HG03139 (cell line): ENCODE measurements at regions not wholly inside any gene's neighbourhood (a gene's known extent, or its start where the extent isn't known, plus 50 kb on each side); places are given as distances from the start of the nearest gene placed in this dataset.
"Not testable (repeated sequence)": the region's sequence is repeated elsewhere in the genome, so short reads cannot be mapped to it uniquely, and the experiment has no call there.

ENCODE experiments used
- ATAC-seq: cut with Tn5 transposase; IDR thresholded peaks from one replicate; pipeline ENCODE4 v1.9.1; 2021; ENCODE audit not compliant: unreplicated experiment

DNA sequence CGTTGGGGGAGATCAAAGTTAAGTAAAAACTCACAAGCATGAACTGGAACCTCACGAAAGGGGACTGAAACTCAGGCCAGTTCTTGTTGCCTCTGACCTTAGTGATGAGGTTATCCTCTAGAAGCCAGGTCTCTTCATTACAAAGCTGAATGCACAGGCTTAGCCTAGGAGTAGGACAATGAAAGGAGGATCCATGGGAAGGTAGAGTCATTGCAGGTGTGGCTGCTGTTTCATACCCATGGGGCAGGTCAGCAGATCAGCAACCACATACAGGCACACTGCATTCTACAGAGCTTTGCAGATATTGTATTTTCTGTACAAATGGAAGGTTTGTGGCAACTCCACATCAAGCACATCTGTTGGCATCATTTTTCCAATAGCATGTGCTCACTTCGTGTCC, 341.3 kb upstream of the SOX9 start:
- ATAC-seq: no peak

DNA sequence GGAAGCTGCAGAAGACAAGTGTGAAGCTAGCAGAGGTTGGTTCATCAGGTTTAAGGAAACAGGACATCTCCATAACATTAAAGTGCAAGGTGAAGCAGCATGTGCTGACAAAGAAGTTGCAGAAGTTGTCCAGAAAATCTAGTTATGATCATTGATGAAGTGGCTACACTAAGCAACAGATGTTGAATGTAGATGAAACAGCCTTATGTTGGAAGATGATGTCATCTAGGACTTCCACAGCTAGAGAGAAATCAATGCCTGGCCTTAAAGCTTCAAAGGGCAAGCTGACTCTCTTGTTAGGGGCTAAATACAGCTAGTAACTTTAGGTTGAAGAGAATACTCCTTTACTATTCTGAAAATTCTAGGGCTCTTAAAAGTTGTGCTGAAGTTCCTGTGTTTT, 340.2 kb upstream of the SOX9 start:
- ATAC-seq: no peak

GRCh38 chr17:71782021-71782420, 338.8 kb upstream of the SOX9 start:
- ATAC-seq: not testable (repeated sequence)

GRCh38 chr17:71790791-71791190, 330.0 kb upstream of the SOX9 start:
- no peak for ATAC-seq

DNA sequence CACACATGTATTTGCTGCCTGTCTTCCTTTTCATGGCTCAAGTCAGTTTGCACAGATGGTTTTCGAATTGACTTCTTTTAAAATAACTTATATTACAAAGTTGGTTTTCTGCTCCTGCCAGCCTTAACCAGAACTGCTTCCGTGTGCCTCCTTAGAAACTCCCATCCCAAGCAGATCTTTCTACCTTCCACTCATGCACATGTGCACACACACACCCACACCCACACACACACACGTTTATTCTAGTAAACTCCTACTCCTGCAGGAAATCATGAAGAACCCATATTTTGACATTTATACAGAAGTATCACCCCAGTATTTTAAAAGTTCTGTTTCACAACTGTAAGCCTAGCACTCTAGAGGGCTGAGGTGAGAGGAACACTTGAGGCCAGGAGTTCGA, 329.5 kb upstream of the SOX9 start:
- no peak for ATAC-seq

- ATAC-seq: no peak
Observed at GRCh38 chr17:71792966-71793365, 327.9 kb upstream of the SOX9 start.

GRCh38 chr17:71793518-71793917, 327.3 kb upstream of the SOX9 start:
- no peak for ATAC-seq

DNA sequence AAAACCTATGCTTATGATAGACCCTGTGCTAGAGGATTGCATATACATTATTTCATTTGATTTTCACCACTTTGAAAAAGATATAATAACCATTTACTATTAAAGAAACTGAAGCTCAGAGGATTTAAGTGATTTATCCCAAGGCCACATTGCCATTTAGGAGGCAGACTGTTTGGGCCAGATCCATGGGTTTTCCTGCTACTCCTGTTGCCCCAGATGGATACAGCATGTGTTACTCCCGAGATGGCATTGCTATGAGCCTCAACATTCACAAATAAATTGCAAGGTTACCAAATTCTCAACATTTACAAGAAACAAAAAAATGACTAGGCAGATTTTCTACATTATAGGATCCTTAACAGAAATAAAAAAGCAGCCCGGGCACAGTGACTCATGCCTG, 322.1 kb upstream of the SOX9 start:
- ATAC-seq: no peak

GRCh38 chr17:71799657-71800056, 321.2 kb upstream of the SOX9 start:
- ATAC-seq: no peak

DNA sequence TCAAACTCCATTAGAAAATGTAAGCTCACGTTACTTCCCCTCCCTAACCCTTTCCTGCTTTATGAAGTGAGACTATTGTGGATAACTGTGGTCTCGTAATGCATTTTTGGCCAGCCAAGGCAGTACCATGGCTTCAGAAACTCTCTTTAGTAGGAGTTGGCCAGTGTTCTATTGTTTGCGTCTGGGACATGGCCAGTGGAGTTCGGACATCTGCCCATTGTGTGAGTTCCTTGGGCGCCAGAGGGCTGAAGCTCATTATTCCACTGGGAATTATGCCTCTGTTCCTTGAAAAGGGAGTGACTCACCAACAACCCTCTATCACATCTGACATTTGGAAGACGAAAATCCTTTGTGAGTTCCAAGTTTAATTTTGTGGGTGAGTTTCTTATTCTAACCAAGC, 319.5 kb upstream of the SOX9 start:
- no peak for ATAC-seq

GRCh38 chr17:71802663-71803062, 318.2 kb upstream of the SOX9 start:
- ATAC-seq: no peak

GRCh38 chr17:71803656-71804284, 317.1 kb upstream of the SOX9 start:
- no peak for ATAC-seq

GRCh38 chr17:71809537-71809936, 311.3 kb upstream of the SOX9 start:
- no peak for ATAC-seq

DNA sequence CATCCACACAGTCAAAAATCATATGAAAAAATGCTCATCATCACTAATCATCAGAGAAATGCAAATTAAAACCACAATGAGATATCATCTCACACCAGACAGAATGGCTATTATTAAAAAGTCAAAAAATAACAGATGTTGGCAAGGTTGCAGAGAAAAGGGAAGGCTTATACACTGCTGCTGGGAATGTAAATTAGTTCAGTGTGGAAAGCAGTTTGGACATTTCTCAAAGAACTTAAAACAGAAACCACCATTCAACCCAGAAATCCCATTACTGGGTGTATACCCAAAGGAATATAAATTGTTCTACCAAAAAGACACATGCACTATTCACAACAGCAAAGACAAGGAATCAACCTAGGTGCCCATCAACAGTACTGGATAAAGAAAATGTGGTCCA, 307.0 kb upstream of the SOX9 start:
- ATAC-seq: not testable (repeated sequence)

DNA sequence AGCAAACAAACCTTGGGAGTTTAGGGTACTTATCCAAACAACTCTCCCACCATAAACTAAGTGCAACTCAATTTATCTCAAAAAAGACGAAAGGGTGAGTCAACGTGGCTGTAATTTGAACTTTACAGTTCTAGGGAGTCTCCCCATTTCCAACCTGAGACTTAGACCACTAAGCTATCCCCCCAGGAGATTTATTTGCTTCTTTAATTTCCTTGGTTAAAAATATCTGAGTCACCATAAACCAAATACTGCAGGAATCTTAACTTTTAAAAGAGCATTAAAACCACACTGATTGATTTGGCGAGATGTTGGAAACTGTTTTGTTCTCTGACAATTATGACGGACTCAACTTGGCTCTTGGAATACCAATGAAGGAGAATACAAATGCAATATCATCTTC, 299.3 kb upstream of the SOX9 start:
- no peak for ATAC-seq

DNA sequence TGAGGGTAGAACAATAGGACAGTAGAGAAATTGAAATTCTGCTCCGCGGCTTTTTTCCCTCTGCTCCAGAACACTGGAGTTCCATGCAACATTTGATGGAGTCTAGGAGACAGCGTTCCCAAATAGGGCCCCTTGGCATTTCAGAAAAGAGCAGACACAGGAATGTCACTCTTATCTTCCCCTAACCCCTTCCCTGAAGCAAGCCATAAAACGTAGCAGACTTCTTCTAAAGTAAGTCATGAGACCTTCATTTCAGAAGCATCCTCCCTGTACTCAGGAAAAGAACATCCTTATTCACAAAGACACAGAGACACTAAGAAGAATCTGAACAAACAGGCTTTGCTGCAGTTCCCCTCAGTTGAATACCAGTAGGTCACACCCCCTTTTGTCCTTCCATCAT, 296.1 kb upstream of the SOX9 start:
- ATAC-seq: no peak

- ATAC-seq: no peak
Observed at GRCh38 chr17:71825687-71826086, 295.1 kb upstream of the SOX9 start.

- no peak for ATAC-seq
Observed at GRCh38 chr17:71828182-71828596, 292.6 kb upstream of the SOX9 start.

DNA sequence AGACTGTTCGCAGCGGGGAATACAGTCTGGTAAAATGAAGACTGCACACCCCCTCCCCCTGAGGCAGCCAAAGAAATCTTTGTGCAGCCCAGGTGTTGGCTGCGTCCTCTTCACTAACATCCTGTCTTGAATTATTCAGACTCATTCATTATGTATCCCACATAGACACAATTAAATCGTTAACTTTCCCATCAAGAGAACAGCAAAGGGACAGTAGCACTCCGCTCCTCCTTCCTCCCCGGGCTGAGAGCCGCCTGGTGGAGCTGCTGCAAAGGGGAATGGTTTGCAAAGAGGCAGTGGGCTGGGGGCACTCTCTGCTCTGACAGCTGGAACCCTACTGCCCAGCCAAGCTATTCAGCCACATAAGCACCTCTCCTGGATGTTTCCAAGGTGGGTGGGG, 290.0 kb upstream of the SOX9 start:
- ATAC-seq: no peak

DNA sequence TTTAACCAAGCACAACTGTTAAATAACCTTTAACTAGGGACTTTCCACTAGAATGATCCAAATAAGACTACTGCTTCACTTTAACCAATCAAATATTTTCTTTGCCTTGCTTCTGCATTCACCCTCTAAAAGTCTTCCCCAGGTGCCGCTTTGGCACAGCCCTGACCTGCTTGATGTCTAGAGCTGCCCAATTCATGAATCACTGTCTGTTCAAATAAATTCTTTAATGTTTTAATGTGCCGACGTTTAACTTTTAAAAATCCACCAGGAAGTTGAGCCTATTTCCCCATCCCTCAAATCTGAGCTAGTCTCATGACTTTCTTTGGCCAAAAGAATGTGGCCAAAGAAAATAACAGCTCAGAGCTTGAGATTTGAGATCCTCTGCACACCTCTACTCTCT, 277.8 kb upstream of the SOX9 start:
- no peak for ATAC-seq

DNA sequence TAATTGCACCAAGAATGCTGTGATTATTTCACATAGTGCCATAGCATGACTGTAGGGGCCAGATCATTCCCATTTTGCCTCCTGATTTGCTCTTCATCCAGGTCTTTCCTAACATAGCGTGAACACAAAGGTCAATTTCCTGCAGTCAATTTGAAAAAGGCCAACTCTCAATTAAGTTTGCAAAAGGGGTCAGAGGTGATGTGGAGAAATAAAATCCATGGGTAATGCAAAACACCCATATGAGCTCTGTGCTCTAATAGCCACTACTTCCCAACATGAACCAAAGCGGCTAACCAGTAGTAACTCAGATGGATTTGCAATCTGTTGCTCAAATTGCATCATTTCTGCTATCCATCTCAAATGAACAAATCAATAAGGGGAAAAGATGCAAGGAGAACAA, 275.5 kb upstream of the SOX9 start:
- ATAC-seq: no peak

- ATAC-seq: no peak
Observed at GRCh38 chr17:71846561-71847110, 274.2 kb upstream of the SOX9 start.
